ENCODE measurements at regions not wholly inside any gene's neighbourhood (a gene's known extent, or its start where the extent isn't known, plus 50 kb on each side); places are given as distances from the start of the nearest gene placed in this dataset.
"Not testable (repeated sequence)": the region's sequence is repeated elsewhere in the genome, so short reads cannot be mapped to it uniquely, and the experiment has no call there.

- no peak for TF ChIP-seq CTCF (IDR thresholded peaks at IDR 0.05; ENCODE audit: insufficient read depth in 1 of 2, low read depth in 1 of 2, low read length in 1 of 2, severe bottlenecking in 1 of 2, unreplicated experiment in 1 of 2)
- H3K9me3 ChIP-seq: no peaks in the 10 kb centered on the region
- peaks cover 4% of the 10 kb centered on the region for H3K4me1 Mint-ChIP-seq (ENCODE audit: low read depth, unreplicated experiment)
- no peaks in the 10 kb centered on the region for H3K27me3 Mint-ChIP-seq (ENCODE audit: insufficient read depth, unreplicated experiment)
- H3K4me3 Mint-ChIP-seq (ENCODE audit: unreplicated experiment): no peak overlapping the region
- H3K27me3 ChIP-seq (replicated peaks; ENCODE audit: control insufficient read depth, insufficient read depth, low read length): no peaks in the 10 kb centered on the region
- no peaks in the 10 kb centered on the region for H3K36me3 ChIP-seq (ENCODE audit: control insufficient read depth, insufficient read depth, low read length)
- H3K9me3 Mint-ChIP-seq (ENCODE audit: unreplicated experiment): peaks cover 14% of the 10 kb centered on the region
- no peaks in the 10 kb centered on the region for H3K36me3 Mint-ChIP-seq (ENCODE audit: insufficient read depth, unreplicated experiment)
- DNase-seq: no peak
- intact Hi-C loops (cut with micrococcal nuclease; ENCODE audit: unreplicated experiment): no loop called here
- POLR2A ChIA-PET: no interaction called here
- H3K27ac Mint-ChIP-seq (ENCODE audit: unreplicated experiment): no peak overlapping the region
- CTCF ChIA-PET: no interaction called here
- H3K4me3 ChIP-seq (ENCODE audit: low read depth, low read length): no peak overlapping the region
- BruUV-seq (replicated peaks): no TSS peak
- no peaks in the 10 kb centered on the region for H3K4me1 ChIP-seq
Measured at GRCh38 chr7:119086026-119086425, 861.5 kb downstream of the ANKRD7 start.

- Histone ChIP-seq H3K4me3 (ENCODE audit: low read depth, low read length) (no peak overlapping the region), H3K4me1 (no peaks in the 10 kb centered on the region), H3K27me3 (replicated peaks; ENCODE audit: control insufficient read depth, insufficient read depth, low read length) (no peaks in the 10 kb centered on the region), H3K9me3 (no peaks in the 10 kb centered on the region), H3K36me3 (ENCODE audit: control insufficient read depth, insufficient read depth, low read length) (no peaks in the 10 kb centered on the region)
- H3K4me3 Mint-ChIP-seq (ENCODE audit: unreplicated experiment): no peak overlapping the region
- no peaks in the 10 kb centered on the region for H3K27me3 Mint-ChIP-seq (ENCODE audit: insufficient read depth, unreplicated experiment)
- H3K27ac Mint-ChIP-seq (ENCODE audit: unreplicated experiment): no peak overlapping the region
- TF ChIP-seq CTCF (IDR thresholded peaks at IDR 0.05; ENCODE audit: insufficient read depth in 1 of 2, low read depth in 1 of 2, low read length in 1 of 2, severe bottlenecking in 1 of 2, unreplicated experiment in 1 of 2): no peak
- CTCF ChIA-PET: no interaction called here
- BruUV-seq (replicated peaks): no TSS peak
- DNase-seq: no peak
- H3K9me3 Mint-ChIP-seq (ENCODE audit: unreplicated experiment): peaks cover 10% of the 10 kb centered on the region
- intact Hi-C loops (cut with micrococcal nuclease; ENCODE audit: unreplicated experiment): no loop called here
- H3K36me3 Mint-ChIP-seq (ENCODE audit: insufficient read depth, unreplicated experiment): no peaks in the 10 kb centered on the region
- POLR2A ChIA-PET: no interaction called here
- H3K4me1 Mint-ChIP-seq (ENCODE audit: low read depth, unreplicated experiment): peaks cover 6% of the 10 kb centered on the region
Measured at GRCh38 chr7:119090851-119091250, 866.3 kb downstream of the ANKRD7 start.

GRCh38 chr7:119096683-119097082 lies 872.2 kb downstream of the ANKRD7 start:
- no peaks in the 10 kb centered on the region for H3K36me3 ChIP-seq (ENCODE audit: control insufficient read depth, insufficient read depth, low read length)
- Mint-ChIP-seq H3K36me3 (ENCODE audit: insufficient read depth, unreplicated experiment) (peaks cover 6% of the 10 kb centered on the region), H3K9me3 (ENCODE audit: unreplicated experiment) (peaks cover 15% of the 10 kb centered on the region), H3K4me1 (ENCODE audit: low read depth, unreplicated experiment) (peaks cover 12% of the 10 kb centered on the region), H3K27ac (ENCODE audit: unreplicated experiment) (no peak overlapping the region), H3K4me3 (ENCODE audit: unreplicated experiment) (no peak overlapping the region), H3K27me3 (ENCODE audit: insufficient read depth, unreplicated experiment) (no peaks in the 10 kb centered on the region)
- no TSS peak for BruUV-seq (replicated peaks)
- no peaks in the 10 kb centered on the region for H3K9me3 ChIP-seq
- H3K4me1 ChIP-seq: peaks cover 21% of the 10 kb centered on the region
- intact Hi-C loops (cut with micrococcal nuclease; ENCODE audit: unreplicated experiment): no loop called here
- ChIA-PET POLR2A (no interaction called here), CTCF (no interaction called here)
- no peaks in the 10 kb centered on the region for H3K27me3 ChIP-seq (replicated peaks; ENCODE audit: control insufficient read depth, insufficient read depth, low read length)
- no peak for TF ChIP-seq CTCF (IDR thresholded peaks at IDR 0.05; ENCODE audit: insufficient read depth in 1 of 2, low read depth in 1 of 2, low read length in 1 of 2, severe bottlenecking in 1 of 2, unreplicated experiment in 1 of 2)
- DNase-seq: no peak
- no peak overlapping the region for H3K4me3 ChIP-seq (ENCODE audit: low read depth, low read length)

GRCh38 chr7:119100611-119101258 lies 876.2 kb downstream of the ANKRD7 start:
- H3K36me3 Mint-ChIP-seq (ENCODE audit: insufficient read depth, unreplicated experiment); H3K27me3 Mint-ChIP-seq (ENCODE audit: insufficient read depth, unreplicated experiment); H3K36me3 ChIP-seq (ENCODE audit: control insufficient read depth, insufficient read depth, low read length); H3K27me3 ChIP-seq (replicated peaks; ENCODE audit: control insufficient read depth, insufficient read depth, low read length); POLR2A ChIA-PET; H3K4me3 ChIP-seq (ENCODE audit: low read depth, low read length); BruUV-seq (replicated peaks); H3K9me3 ChIP-seq; CTCF ChIA-PET: not testable (repeated sequence)
- DNase-seq: peak; percentile 79 to 84
- peaks cover 53% of the 10 kb centered on the region for H3K4me1 ChIP-seq
- Mint-ChIP-seq H3K4me3 (ENCODE audit: unreplicated experiment) (peak overlapping the region; percentile 37), H3K9me3 (ENCODE audit: unreplicated experiment) (peaks cover 25% of the 10 kb centered on the region), H3K4me1 (ENCODE audit: low read depth, unreplicated experiment) (peaks cover 26% of the 10 kb centered on the region), H3K27ac (ENCODE audit: unreplicated experiment) (peak overlapping the region; percentile 72)
- intact Hi-C loops (cut with micrococcal nuclease; ENCODE audit: unreplicated experiment): loop anchor here (2.0 kb wide), 1 partner anchor 76 kb away; no protein-coding TSS in a partner anchor

Data from Caco-2 (cell line).